GM12872 (cell line): ENCODE measurements at regions not wholly inside any gene's neighbourhood (a gene's known extent, or its start where the extent isn't known, plus 50 kb on each side); places are given as distances from the start of the nearest gene placed in this dataset.

Experiments
- CTCF ChIP-seq: IDR thresholded peaks from 3 replicates; pipeline ENCODE4 v1.5.1; 2011; ENCODE audit warnings: low read depth, mild to moderate bottlenecking, low read length, moderate library complexity; ENCODE audit not compliant: insufficient read depth

GRCh38 chr7:89500084-89500483 lies 654.2 kb upstream of the STEAP1 start:
- no peak for TF ChIP-seq CTCF

DNA sequence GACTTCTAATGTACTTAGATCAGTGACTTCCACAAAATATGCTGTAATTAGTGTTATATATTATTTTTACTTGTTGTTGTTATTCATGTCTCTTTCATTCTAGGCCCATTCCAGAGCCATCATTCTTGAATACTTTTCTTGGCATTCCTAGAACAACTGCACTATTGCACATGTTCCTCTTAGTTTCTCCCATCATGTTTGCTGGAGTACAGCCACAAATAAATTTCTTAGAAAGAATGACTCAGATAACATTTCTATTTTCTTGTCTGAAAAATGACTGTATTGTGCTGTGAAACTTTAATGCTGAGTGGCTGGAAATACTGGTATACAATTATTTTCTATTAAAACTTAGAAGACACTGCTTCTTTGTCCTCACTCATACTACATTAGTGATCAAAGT lies 651.0 kb upstream of the STEAP1 start:
- TF ChIP-seq CTCF = no peak

DNA sequence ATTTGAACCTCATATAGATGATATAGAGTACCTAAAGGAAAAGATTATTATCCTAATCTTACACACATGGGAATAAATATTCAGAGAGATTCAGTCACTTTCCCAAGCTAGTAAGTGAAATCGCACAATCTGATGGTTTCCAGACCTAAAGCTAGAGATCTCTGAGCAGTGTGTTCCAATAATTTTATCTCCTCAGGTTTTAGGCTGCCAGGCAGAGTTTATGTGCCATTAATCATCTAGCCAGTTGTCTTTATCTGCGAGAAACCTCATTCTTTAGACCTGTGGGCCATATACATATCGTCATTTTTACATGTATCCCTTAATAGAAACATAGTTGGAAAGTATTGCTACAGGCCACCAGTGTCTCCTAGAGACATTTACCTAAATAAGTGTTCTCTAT lies 647.2 kb upstream of the STEAP1 start:
- no peak for TF ChIP-seq CTCF

- TF ChIP-seq CTCF = no peak
These were observed 642.4 kb upstream of the STEAP1 start for GRCh38 chr7:89511900-89512299.

GRCh38 chr7:89514970-89515369 lies 639.3 kb upstream of the STEAP1 start:
- no peak for TF ChIP-seq CTCF

DNA sequence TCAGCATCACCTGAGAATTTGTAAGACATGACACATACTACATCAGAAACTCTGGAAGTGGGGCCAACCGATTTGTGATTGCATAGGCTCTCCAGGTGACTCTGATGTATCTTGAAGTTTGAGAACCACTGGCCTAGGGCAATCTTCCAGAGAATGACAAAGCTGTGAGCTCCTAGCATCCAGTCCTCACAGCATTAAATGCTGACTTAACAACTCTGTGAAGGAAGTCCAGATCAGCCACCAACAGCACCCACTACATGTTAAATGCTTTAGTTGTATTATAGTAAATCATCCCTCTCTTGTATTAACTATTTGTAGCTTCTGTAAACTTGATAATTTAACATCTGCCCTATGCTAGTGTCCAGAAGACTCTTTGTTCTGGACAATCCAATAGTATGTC lies 636.5 kb upstream of the STEAP1 start:
- TF ChIP-seq CTCF = no peak

GRCh38 chr7:89549768-89550167 lies 604.5 kb upstream of the STEAP1 start:
- TF ChIP-seq CTCF = no peak

DNA sequence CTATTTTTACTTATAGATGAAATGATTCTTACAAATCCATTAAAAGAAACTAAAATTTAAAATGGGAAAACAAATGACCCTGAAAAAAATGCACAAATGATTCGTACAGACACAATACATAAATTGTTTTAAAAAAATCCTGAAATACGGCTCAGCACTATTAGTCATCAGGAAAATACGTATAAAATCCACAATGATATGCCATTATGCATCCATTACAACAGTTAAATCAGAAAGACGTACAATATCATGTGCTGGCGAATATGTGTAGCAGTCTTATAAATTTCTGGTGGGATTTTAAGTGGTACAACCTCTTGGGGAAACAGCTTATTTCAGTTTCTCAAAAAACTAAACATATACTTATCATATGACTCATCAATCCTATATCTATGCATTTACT lies 600.1 kb upstream of the STEAP1 start:
- no peak for TF ChIP-seq CTCF
